Fibroblast of lung (primary cell): ENCODE measurements at regions not wholly inside any gene's neighbourhood (a gene's known extent, or its start where the extent isn't known, plus 50 kb on each side); places are given as distances from the start of the nearest gene placed in this dataset.

Source experiments
- DNase-seq, 2 donors: peaks; one replicate each; pipeline versions ENCODE4 v3.0.0 to v3.0.0-alpha.2; 2010; ENCODE audit warnings: low read depth in 2 of 2
- H2AFZ ChIP-seq: 2 replicates; pipeline ENCODE4 v1.5.1; 2012; ENCODE audit warnings: low read length, control low read depth, inconsistent platforms
- H3K27ac ChIP-seq: 2 replicates; pipeline ENCODE4 v1.5.1; 2011; ENCODE audit warnings: low read length, control low read depth; ENCODE audit not compliant: insufficient read depth
- H3K27me3 ChIP-seq: 2 replicates; pipeline ENCODE4 v1.5.1; 2011; ENCODE audit warnings: mild to moderate bottlenecking, low read length; ENCODE audit not compliant: control insufficient read depth, insufficient read depth
- H3K36me3 ChIP-seq: 2 replicates; pipeline ENCODE4 v1.5.1; 2011; ENCODE audit warnings: low read length; ENCODE audit not compliant: control insufficient read depth, insufficient read depth
- H3K4me1 ChIP-seq: 2 replicates; pipeline ENCODE4 v1.5.1; 2011; ENCODE audit warnings: low read length; ENCODE audit not compliant: control insufficient read depth, insufficient read depth; ENCODE audit errors: extremely low read depth
- H3K4me2 ChIP-seq: 2 replicates; pipeline ENCODE4 v1.5.1; 2011; ENCODE audit warnings: low read length, control low read depth; ENCODE audit not compliant: insufficient read depth; ENCODE audit errors: extremely low read depth
- H3K4me3 ChIP-seq, 4 experiments: fragments of 200-600 bp in 1 of 4; sonication (generic) in 1 of 4; replicated peaks in 1 of 4; 2 replicates each; pipeline ENCODE4 v1.5.1; 2011 to 2016; ENCODE audit warnings: low read length in 4 of 4, low read depth in 3 of 4, mild to moderate bottlenecking in 3 of 4, control low read depth in 2 of 4, inconsistent platforms in 1 of 4, mixed read lengths in 1 of 4; ENCODE audit not compliant: insufficient read depth in 1 of 4; ENCODE audit errors: control extremely low read depth in 1 of 4
- H3K79me2 ChIP-seq: 2 replicates; pipeline ENCODE4 v1.5.1; 2012; ENCODE audit warnings: mild to moderate bottlenecking, low read length, inconsistent platforms; ENCODE audit not compliant: control insufficient read depth, insufficient read depth
- H3K9ac ChIP-seq: 2 replicates; pipeline ENCODE4 v1.5.1; 2011; ENCODE audit warnings: mild to moderate bottlenecking, low read length, control low read depth; ENCODE audit not compliant: insufficient read depth
- H3K9me3 ChIP-seq: 2 replicates; pipeline ENCODE4 v1.5.1; 2012; ENCODE audit warnings: low read depth, low read length; ENCODE audit not compliant: control insufficient read depth, insufficient read depth
- H4K20me1 ChIP-seq: 2 replicates; pipeline ENCODE4 v1.5.1; 2011; ENCODE audit warnings: low read length; ENCODE audit not compliant: control insufficient read depth, insufficient read depth; ENCODE audit errors: extremely low read depth
- EZH2 ChIP-seq: IDR thresholded peaks from 2 replicates; pipeline ENCODE4 v1.5.1; 2012; ENCODE audit warnings: low read length, control low read depth, mild to moderate bottlenecking; ENCODE audit errors: missing control alignments
- TF ChIP-seq, protein P1 (sequence below), 2 donors: IDR thresholded peaks in 1 of 2; conservative IDR thresholded peaks in 1 of 2; 1 replicate in 1 of 2; 2 replicates in 1 of 2; pipeline ENCODE4 v1.5.1; 2011 to 2012; ENCODE audit warnings: low read length in 2 of 2, control low read depth in 1 of 2, inconsistent platforms in 1 of 2, low read depth in 1 of 2, mild to moderate bottlenecking in 1 of 2

DNA sequence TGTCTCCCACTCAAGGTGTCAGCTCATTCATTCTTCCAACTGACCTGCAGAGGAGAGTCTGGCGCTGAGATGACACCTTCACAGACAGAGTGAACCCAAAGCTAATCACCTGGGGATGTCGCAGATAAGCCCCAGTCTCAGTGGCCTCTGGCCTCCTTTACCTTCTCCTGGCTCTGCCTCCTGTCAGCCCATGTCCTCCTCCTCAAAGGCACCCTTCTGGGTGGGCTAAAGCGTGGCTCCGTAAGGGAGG, 194.1 kb downstream of the MIB1 start:
- H3K4me2 ChIP-seq = no peak overlapping the region
- no peak overlapping the region for H2AFZ ChIP-seq
- no peaks in the 10 kb centered on the region for H3K36me3 ChIP-seq
- H4K20me1 ChIP-seq = no peaks in the 10 kb centered on the region
- no peak for TF ChIP-seq EZH2
- TF ChIP-seq, protein P1, sequence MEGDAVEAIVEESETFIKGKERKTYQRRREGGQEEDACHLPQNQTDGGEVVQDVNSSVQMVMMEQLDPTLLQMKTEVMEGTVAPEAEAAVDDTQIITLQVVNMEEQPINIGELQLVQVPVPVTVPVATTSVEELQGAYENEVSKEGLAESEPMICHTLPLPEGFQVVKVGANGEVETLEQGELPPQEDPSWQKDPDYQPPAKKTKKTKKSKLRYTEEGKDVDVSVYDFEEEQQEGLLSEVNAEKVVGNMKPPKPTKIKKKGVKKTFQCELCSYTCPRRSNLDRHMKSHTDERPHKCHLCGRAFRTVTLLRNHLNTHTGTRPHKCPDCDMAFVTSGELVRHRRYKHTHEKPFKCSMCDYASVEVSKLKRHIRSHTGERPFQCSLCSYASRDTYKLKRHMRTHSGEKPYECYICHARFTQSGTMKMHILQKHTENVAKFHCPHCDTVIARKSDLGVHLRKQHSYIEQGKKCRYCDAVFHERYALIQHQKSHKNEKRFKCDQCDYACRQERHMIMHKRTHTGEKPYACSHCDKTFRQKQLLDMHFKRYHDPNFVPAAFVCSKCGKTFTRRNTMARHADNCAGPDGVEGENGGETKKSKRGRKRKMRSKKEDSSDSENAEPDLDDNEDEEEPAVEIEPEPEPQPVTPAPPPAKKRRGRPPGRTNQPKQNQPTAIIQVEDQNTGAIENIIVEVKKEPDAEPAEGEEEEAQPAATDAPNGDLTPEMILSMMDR (conservative IDR thresholded peaks at IDR 0.05 in 1 of 2, IDR thresholded peaks at IDR 0.05 in 1 of 2; ENCODE audit: low read depth in 1 of 2, low read length in 2 of 2) = no peak
- DNase-seq = no peak
- no peak overlapping the region for H3K27ac ChIP-seq
- H3K79me2 ChIP-seq = no peaks in the 10 kb centered on the region
- no peaks in the 10 kb centered on the region for H3K9me3 ChIP-seq
- H3K9ac ChIP-seq = no peak overlapping the region
- no peak overlapping the region for H3K4me3 ChIP-seq
- no peaks in the 10 kb centered on the region for H3K4me1 ChIP-seq
- H3K27me3 ChIP-seq = no peaks in the 10 kb centered on the region

DNA sequence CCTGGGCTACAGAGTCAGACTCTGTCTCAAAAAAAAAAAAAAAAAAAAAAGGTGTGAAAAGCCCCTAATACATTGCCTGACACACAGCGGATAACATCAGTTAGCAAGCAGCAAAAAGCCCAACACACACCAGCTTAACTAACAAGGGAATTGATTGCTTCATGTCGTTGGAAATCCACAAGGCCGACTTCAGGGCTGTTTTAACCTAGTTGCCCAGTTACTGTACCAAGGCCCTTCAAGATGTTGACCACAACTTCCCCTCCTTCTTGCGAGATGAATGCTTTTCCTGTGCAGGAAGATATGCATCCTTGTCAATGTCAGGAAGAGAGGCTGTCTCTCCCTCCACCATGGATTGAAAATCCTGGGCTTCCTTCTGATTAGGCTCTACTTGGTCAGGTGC, 202.9 kb downstream of the MIB1 start:
- DNase-seq = no peak
- Histone ChIP-seq H3K9ac (no peak overlapping the region), H3K4me1 (no peaks in the 10 kb centered on the region), H3K27ac (no peak overlapping the region), H3K4me2 (no peak overlapping the region), H3K9me3 (no peaks in the 10 kb centered on the region), H4K20me1 (no peaks in the 10 kb centered on the region), H3K27me3 (no peaks in the 10 kb centered on the region), H3K79me2 (no peaks in the 10 kb centered on the region), H3K4me3 (no peak overlapping the region), H2AFZ (no peak overlapping the region), H3K36me3 (no peaks in the 10 kb centered on the region)
- no peak for TF ChIP-seq EZH2
- TF ChIP-seq, protein P1 (conservative IDR thresholded peaks at IDR 0.05 in 1 of 2, IDR thresholded peaks at IDR 0.05 in 1 of 2; ENCODE audit: low read depth in 1 of 2, low read length in 2 of 2) = no peak

DNA sequence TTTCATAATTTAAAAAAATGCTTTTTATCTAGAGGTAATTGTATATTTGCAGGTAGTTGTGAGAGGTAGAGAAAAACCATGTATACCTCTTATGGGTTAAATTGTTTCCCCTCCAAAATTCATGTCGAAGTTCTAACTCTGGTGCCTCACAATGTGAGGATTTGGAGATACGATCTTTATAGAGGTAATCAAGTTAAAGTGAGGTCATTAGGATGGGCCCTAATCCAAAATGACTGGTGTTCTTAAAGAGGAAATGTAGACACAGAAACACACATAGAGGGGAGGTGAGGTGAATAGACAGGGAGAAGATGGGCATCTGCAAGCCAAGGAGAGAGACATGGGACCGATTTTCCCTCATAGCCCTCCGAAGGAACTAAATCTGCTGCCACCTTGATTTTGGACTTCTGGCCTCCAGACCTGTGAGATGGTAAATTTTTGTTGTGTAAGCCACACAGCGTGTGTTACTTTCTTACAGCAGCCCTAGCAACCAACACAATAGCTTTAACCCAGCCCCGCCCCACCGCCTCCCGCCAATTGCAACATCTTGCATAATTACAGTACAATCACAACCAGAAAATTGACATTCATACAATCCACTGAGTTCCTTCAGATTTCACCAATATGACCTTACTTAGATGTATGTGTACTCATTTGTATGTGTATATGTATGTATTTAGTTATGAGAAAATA, 208.9 kb downstream of the MIB1 start:
- no peak overlapping the region for H2AFZ ChIP-seq
- H3K9ac ChIP-seq = no peak overlapping the region
- H3K9me3 ChIP-seq = no peaks in the 10 kb centered on the region
- TF ChIP-seq, protein P1 (conservative IDR thresholded peaks at IDR 0.05 in 1 of 2, IDR thresholded peaks at IDR 0.05 in 1 of 2; ENCODE audit: low read depth in 1 of 2, low read length in 2 of 2) = no peak
- no peak for TF ChIP-seq EZH2
- H4K20me1 ChIP-seq = no peaks in the 10 kb centered on the region
- no peaks in the 10 kb centered on the region for H3K4me1 ChIP-seq
- no peak for DNase-seq
- no peak overlapping the region for H3K4me2 ChIP-seq
- H3K36me3 ChIP-seq = no peaks in the 10 kb centered on the region
- no peak overlapping the region for H3K4me3 ChIP-seq
- no peaks in the 10 kb centered on the region for H3K27me3 ChIP-seq
- no peaks in the 10 kb centered on the region for H3K79me2 ChIP-seq
- H3K27ac ChIP-seq = no peak overlapping the region
